MG63 (cell line): ENCODE measurements at regions not wholly inside any gene's neighbourhood (a gene's known extent, or its start where the extent isn't known, plus 50 kb on each side); places are given as distances from the start of the nearest gene placed in this dataset.
"Not testable (repeated sequence)": the region's sequence is repeated elsewhere in the genome, so short reads cannot be mapped to it uniquely, and the experiment has no call there.

Source experiments
- DNase-seq: peaks from one replicate; pipeline ENCODE4 v3.0.0-alpha.2; 2020
- H3K27me3 ChIP-seq: fragments of 250-450 bp; sonication (Bioruptor Pico); 2 replicates; pipeline ENCODE4 v1.5.1; 2020; ENCODE audit warnings: mild to moderate bottlenecking, moderate library complexity
- H3K36me3 ChIP-seq: fragments of 250-450 bp; sonication (Bioruptor Pico); 2 replicates; pipeline ENCODE4 v1.5.1; 2020; ENCODE audit warnings: mild to moderate bottlenecking, moderate library complexity
- H3K4me3 ChIP-seq: fragments of 250-450 bp; sonication (Bioruptor Pico); 2 replicates; pipeline ENCODE4 v1.5.1; 2020; ENCODE audit warnings: mild to moderate bottlenecking, moderate library complexity
- H3K9me3 ChIP-seq: fragments of 250-450 bp; sonication (Bioruptor Pico); 2 replicates; pipeline ENCODE4 v1.5.1; 2020; ENCODE audit warnings: mild to moderate bottlenecking, moderate library complexity

- H3K27me3 ChIP-seq = no peaks in the 10 kb centered on the region
- H3K4me3 ChIP-seq = no peak overlapping the region
- no peak for DNase-seq
- H3K36me3 ChIP-seq = no peaks in the 10 kb centered on the region
- H3K9me3 ChIP-seq = no peaks in the 10 kb centered on the region
Observed at GRCh38 chr6:145567684-145568252, 167.6 kb downstream of the EPM2A start.

- DNase-seq = no peak
- Histone ChIP-seq H3K4me3 (no peak overlapping the region), H3K36me3 (no peaks in the 10 kb centered on the region), H3K27me3 (no peaks in the 10 kb centered on the region), H3K9me3 (no peaks in the 10 kb centered on the region)
Observed at GRCh38 chr6:145569140-145569539, 166.2 kb downstream of the EPM2A start.

- H3K36me3 ChIP-seq, DNase-seq, H3K9me3 ChIP-seq, H3K27me3 ChIP-seq, H3K4me3 ChIP-seq: not testable (repeated sequence)
Observed at GRCh38 chr6:145570336-145570735, 165.0 kb downstream of the EPM2A start.

GRCh38 chr6:145574269-145574668 is 161.1 kb downstream of the EPM2A start:
- H3K27me3 ChIP-seq, H3K36me3 ChIP-seq, DNase-seq, H3K4me3 ChIP-seq: not testable (repeated sequence)
- peaks cover 16% of the 10 kb centered on the region for H3K9me3 ChIP-seq
